Mammary epithelial cell (primary cell): ENCODE measurements at regions not wholly inside any gene's neighbourhood (a gene's known extent, or its start where the extent isn't known, plus 50 kb on each side); places are given as distances from the start of the nearest gene placed in this dataset.

Source experiments
- EZH2 ChIP-seq: IDR thresholded peaks from 2 replicates; pipeline ENCODE4 v1.6.1; 2012; ENCODE audit warnings: low read length, inconsistent platforms, borderline replicate concordance
- TF ChIP-seq, protein P1 (sequence below), 2 donors: IDR thresholded peaks in 1 of 2; conservative IDR thresholded peaks in 1 of 2; 2 replicates each; pipeline ENCODE4 v1.5.1; 2011 to 2012; ENCODE audit warnings: inconsistent platforms in 2 of 2, low read length in 2 of 2, mild to moderate bottlenecking in 2 of 2, control low read depth in 1 of 2, low read depth in 1 of 2; ENCODE audit not compliant: insufficient read depth in 1 of 2; ENCODE audit errors: extremely low read depth in 1 of 2

DNA sequence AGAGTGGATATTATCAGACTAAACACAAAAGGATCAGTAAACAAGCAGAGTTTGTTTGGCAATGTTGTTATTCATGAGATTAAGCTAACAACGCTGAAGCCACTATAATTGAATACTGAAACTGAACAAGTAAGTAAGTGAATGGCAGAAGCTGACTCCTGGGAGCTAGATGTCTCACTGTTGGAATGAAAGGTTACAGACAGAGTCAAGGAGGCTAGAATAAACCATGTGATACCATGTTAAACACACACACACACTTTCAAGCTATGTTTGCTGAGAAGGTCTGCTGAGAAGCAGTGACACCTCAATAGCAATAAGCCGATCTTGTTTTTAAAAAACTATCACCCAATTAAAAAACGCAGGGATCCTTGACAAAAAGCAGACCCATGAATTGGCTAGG lies 1609.4 kb upstream of the MIR17HG start:
- TF ChIP-seq, protein P1, sequence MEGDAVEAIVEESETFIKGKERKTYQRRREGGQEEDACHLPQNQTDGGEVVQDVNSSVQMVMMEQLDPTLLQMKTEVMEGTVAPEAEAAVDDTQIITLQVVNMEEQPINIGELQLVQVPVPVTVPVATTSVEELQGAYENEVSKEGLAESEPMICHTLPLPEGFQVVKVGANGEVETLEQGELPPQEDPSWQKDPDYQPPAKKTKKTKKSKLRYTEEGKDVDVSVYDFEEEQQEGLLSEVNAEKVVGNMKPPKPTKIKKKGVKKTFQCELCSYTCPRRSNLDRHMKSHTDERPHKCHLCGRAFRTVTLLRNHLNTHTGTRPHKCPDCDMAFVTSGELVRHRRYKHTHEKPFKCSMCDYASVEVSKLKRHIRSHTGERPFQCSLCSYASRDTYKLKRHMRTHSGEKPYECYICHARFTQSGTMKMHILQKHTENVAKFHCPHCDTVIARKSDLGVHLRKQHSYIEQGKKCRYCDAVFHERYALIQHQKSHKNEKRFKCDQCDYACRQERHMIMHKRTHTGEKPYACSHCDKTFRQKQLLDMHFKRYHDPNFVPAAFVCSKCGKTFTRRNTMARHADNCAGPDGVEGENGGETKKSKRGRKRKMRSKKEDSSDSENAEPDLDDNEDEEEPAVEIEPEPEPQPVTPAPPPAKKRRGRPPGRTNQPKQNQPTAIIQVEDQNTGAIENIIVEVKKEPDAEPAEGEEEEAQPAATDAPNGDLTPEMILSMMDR (conservative IDR thresholded peaks at IDR 0.05 in 1 of 2, IDR thresholded peaks at IDR 0.05 in 1 of 2; ENCODE audit: extremely low read depth in 1 of 2, insufficient read depth in 1 of 2, low read depth in 1 of 2, low read length in 2 of 2) = no peak
- TF ChIP-seq EZH2 = no peak
